Fibroblast of skin of left quadriceps (primary cell): ENCODE measurements at regions not wholly inside any gene's neighbourhood (a gene's known extent, or its start where the extent isn't known, plus 50 kb on each side); places are given as distances from the start of the nearest gene placed in this dataset.

Source experiments
- DNase-seq, 2 experiments: peaks; one replicate each; pipeline ENCODE4 v3.0.0-alpha.2; 2013; ENCODE audit warnings: low read depth in 2 of 2

DNA sequence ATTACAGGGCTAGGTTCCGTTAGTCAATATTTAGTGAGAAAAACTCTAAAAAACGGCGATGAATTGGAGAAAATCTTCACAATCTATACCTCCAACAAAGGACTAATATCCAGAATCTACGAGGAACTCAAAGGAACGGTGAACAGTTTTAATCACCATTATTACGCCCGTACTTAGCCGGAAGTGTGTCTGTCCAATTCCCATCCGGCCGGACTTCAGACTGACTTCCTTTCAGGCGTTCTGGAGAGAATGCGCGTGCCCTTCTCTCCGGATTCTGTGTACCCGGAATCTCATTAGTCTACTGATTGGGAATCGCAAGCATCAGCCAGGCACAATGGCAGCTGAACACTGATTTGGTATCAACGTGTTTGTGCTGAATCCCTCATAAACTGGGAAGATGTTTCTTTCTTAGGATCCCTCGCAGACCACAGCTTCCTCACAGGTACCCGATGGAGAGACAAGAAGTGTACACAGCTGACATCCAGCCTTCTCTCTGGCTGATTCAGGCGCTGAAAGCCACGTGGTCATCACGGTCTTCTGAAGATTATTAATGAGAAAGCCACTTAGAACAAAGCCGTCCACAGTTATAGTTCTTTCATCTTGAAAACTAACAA is 239.9 kb downstream of the ZNF516 start:
- DNase-seq = no peak

DNA sequence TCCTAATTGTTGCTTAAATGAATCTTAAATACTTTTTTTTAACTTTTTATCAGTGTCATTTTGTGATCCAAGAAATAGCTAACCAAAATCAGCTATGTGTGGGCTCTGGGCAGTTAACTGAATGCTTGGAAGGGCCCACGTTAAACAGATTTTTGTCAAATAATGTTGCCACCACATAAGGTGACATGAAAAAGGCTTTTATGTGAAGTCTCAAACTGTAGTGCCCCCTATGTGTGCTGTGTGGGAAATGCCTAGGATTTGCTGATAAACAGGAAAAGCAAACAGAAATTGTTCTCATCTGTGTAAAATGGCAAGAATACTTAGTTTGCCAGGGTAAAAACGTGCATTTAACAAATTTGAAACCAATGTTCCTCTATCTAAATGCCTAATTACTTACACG is 242.2 kb downstream of the ZNF516 start:
- DNase-seq = no peak

DNA sequence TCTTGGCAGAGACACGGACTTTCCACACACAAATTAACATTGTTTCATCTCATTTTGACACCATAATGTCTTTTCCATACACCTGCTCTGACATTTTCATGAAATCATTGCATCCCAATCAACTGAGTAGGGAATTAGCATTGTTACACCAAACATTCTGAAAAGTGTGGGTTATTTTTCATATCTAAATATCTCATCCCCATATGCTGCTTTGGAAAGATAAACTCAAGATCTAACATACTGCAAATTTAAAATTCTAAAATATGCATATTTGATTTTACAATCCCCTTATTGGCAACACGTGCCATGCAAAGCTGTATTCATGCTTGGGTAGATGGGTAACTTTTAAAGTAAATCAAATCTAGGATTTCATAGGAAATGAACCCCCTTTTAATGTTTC is 242.9 kb downstream of the ZNF516 start:
- no peak for DNase-seq

DNA sequence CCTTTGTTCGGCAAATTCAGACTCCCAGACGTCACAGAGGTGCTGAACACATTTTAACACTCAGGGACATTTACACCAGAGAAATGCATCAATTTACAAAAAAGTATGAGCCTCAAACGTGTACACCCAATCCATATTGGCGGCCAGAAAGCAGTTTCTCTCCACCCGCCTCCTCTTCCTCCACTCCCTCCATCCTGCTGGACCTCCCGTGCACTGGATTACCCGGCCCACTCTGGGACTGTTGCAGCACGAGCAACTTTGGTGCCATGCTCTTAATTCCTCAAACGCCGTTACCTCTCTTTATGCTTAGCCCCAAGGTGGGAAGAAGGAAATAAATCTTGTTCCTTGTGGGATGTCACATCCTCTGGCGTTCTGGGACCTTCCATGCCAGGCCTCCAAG is 243.4 kb downstream of the ZNF516 start:
- no peak for DNase-seq

DNA sequence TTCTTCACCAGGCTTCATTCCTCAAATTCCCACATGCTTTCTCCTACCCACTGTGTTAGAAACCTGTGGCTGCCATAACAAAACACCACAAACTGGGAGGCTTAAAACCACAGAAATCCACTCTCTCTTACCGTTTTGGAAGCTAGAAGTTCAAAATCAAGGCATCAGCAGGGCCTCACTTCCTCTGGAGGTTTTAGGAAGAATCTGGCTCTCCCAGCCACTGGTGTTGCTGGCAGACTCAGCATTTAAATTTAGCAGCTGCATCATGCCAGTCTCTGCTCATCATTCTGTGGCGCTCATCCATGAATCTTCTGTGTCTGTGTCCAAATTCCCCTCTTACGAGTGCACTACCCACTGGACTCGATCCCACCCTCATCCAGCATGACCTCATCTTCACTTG is 248.5 kb downstream of the ZNF516 start:
- no peak for DNase-seq

DNA sequence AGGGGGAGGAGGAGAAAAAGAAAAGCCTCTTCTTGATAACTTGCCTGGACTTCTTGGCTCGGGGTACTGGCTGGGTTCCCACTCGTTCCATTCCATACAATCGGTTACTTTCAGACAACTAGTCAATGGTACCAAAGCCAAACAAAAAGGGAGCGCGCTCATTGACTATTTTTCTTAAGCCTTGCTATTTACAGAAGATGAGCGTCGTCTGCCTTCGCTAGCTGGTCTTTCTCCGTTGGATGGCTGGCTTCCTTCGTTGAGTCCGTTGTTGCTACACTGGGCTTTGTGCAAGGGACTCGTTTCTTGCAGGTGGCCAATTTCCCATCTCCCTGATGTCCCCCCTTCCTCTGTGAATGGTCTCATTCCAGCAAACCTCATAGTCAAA is 260.4 kb downstream of the ZNF516 start:
- DNase-seq = no peak

DNA sequence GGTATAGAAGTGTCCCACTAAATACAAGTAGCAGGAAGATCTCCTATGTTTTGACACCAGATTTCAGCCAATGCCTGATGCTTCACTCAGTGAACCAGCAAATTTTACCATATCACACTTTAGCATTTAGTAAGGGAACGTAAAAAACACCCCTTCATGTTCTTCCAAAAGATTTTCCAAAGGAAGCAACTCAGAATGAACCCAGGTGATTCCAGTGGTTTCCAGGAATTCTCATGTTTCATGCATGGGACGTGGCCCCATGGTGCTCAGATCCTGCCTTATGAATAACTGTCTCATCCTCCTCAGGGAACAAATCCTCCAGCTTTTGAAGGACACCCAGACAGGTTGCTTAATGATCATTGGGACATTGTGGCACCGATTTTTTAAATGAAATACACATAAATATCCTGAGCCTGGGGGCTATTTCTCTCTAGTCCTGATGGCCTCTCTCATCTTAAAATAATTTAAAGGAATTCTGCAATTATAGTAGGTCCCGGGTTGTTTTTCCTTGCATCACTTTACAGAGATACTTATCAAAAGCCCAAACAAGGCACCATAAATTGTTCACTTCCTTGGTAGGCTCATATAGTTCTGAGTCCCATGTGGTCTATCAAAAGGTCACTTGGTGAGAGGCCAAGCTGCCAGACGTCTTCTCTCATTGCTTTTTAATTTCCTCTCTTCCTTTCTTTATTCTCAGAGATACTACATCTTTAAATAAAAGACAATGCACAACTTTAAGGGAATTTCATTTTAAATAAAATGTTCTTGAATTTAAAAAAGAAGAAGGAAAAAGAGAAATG is 261.0 kb downstream of the ZNF516 start:
- no peak for DNase-seq

DNA sequence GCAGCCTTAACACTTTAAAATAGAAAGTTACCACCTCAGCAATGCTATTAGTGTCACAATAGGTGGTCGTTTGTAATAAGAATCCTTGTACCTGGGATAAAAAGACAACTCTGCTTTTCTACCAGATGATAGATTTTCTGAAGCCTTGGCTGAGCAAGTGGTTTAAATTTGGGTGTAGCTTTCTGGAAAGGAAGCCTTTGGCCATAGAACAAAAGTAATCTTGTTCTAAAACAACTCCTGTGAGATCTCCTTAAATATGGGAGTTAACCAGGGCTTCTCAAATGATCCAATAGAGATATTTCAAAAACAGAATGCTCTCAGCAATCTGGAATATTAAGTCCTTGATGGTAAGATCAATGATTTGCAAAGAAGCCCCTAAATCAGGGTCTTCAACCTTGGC is 261.6 kb downstream of the ZNF516 start:
- no peak for DNase-seq

DNA sequence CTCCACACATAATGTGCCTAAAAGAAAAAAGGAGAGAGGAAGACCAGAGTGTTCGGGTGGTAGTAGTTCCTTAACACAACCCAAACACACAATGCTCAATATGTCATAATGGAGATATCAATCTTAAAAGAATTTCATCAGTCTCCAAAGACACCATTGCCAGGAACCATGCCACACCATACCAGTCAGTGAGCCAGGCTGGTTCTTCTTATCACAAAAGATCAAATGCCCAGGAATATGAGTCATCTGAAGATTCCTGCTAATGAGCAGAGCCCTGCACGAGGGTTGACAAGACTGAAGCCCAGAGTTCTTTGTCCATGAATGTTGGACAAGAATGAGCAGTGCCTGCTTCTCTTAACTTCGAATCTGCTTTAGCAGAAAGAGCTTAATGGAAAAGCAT is 262.3 kb downstream of the ZNF516 start:
- DNase-seq = no peak

DNA sequence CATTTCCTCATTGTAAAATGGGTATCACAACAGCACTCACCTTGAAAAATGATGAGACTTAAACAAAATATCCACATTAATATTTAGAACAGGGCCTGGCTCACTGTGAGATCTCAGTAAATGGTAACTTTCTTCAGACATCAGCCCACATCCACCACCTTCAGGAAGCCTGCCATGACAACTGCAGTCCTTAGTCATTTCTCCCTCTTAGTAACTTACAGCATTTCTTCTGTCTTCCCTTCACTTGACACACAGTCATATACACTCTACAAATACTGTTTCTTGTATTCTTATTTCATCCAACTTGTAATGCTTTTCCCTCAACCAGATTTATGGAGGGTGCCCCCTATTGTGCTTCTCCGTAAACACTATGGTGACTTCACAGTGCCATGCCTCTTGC is 263.0 kb downstream of the ZNF516 start:
- no peak for DNase-seq

DNA sequence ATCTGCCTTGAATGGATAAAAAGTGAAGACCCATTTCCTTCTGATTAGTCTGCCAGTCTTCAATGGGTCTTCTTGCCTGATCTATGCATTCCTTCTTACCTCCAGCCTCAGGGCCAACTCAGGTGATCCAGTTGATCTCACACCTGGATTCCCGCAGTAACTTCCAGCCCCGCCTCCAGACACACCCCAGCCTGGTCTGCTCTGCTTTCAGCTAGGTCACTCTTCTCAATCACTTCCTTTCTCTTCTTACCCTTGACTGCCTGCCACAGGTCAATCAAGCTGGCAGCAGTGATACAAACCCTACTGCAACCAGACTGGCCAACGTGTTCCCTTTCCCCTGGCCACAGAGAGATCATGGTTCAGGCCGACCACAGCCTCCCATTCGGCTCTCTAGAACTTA is 263.6 kb downstream of the ZNF516 start:
- no peak for DNase-seq

DNA sequence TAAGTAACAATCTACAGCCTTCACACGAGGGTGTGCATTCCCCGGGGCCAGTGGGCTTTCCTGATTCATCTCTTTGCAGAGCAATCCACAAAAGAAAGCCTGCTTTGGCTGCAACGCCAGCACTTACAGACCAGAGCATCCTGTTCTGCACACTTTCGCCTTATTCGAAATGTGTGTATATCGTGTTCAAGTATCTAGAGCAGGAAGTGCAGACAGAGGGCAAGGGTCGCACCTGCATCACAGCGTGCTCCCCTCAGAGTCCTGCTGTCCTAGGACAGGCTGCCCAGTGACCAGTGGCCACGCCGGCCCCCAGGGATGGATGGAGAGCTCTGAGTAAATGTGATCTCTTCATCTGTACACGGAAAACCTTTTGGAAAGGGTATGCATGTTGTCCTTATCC is 264.3 kb downstream of the ZNF516 start:
- DNase-seq = no peak

DNA sequence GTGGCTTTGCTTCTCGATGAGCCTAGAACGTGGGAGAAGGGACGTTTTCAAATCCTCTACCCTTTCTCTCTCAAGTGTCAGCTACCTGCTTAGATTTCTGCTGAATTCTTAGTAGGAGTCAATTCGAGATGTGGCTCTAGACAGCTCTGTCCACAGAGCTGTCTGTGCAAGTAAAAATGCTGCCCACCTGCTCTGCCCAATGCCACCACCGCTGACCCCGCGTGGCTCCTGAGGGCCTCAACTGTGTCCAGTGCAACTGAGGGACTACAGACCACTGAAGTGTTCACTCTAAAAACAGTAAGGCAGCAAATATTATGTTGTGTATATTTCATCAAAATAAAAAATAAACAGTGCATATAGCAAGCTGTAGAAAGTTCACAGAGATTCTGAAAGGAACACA is 266.3 kb downstream of the ZNF516 start:
- no peak for DNase-seq

DNA sequence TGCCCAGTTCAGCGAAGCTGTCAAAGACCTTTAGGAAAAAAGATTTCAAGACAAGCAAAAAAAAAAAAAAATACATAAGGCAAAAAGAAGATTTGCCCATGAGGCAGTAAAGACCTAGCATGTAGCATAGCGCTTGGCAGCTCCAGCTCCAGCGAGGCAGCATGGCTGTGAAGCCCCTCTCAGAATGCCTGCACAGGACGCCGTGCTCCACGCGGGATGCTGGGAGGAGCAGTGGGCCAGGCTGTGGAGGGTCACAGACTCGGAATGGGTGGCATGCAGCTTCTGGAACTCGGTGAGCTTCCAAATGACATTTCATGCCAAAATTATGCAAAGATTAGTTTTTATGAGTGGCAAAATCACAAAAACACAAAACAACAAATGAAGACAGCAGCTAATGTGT is 267.3 kb downstream of the ZNF516 start:
- no peak for DNase-seq

DNA sequence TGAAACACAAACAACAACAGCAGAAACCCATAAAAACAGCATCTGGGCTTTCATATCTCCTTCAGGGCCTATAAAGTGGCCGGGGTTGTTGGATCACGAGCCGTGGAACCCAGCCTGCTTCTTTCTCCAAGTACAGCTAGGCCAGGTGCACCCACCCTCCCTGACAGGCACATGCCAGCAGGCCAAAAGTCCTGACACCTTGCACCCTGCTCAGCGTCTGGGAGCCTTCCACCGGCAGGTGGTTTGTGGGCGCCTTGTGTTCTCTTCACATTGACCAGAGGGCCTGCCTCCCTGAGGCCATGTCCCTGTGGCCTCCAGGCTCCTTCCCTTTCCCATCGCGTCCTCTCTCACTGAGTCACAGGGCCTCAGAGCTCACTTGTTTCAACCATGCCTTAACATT is 271.6 kb downstream of the ZNF516 start:
- no peak for DNase-seq

DNA sequence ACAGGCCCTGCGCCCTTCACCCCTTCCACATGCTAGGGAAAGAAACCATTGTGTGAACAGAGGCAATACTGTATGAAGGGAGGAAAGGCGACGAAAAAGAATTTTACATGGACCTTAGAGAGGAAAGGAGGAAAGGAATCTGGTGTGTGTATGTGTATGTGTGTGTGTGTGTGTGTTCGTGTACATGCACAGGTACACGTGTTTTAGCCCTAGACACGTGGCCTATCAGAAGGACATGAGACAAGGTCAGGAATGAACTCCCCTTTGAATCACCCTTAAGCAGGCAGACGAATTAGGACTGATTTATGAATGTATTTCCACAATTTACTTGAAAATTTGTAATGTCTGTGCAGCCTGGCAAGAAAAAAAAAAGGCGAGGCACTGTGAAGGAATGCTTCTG is 276.0 kb downstream of the ZNF516 start:
- DNase-seq = no peak

DNA sequence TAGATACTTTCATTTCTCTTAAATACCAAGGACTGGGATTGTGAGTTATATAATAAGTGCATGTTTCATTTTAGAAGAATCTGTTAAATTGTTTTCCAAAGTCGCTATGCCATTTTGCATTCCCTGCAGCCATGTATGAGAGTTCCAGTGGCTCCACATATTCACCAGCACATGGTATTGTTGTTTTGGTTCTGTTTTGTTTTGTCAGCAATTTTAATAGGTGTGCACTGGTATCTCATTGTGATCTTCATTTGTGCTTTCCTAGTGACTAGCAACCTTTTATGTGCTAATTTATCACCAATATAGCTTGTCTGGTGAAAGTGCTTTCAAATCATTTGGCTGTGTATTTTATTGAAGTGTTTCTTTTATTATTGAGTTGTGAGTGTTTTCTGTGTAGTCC is 278.9 kb downstream of the ZNF516 start:
- DNase-seq = no peak

DNA sequence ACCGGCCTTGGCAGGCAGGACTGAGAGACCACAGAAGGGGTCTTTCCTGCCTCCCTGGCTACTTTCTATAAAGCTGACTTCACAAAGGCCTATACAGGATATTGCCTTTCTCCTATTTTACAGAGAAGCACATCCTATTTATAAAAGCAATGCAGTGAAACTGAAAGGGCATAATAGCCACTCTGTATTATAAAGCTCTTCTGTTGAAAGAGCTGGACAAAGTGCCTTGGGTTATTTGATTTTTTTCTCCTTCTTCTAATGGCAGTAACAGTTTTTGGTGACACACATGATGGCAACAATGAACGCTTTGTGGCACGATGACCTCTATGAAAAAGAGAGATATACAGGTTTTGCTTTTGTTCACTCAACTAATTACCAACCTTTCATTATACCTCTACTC is 281.1 kb downstream of the ZNF516 start:
- no peak for DNase-seq

DNA sequence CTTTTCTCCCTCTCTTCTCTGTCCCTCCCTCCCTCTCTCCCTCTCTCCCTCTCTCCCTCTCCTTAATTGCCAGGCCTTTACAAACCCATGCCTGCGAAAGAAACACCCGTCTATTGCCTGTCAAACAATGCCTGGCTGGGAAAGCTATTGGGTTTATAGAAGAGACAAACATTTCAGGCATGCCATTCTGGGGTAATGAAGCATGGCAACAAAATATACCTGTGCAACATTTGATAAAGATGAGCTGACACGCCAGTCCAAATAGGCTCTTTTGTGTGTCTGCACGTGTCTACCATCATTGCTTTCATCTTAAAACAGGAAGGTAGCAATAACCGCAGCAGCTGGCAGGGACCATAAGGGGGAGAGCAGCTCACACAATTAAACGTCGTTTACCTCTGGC is 282.1 kb downstream of the ZNF516 start:
- no peak for DNase-seq

DNA sequence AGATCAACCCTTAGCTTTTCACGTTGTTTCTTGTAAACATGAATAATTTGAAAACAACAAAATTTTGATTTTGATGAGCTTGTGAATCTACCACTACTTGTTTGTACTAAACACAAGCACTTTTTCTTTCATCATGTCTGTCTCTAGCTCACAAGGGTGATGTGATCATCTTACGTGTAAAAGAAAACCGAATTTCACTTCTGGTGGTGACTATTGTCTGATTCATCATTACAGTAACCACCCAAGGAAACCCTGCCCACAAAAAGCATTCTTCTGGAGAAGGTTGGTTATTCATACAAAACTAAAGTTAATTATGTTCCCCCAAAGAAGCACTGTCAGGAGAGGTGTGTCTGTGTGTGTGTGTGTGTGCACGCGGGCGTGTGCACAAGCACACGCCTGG is 285.4 kb downstream of the ZNF516 start:
- peak; percentile 34 to 44 for DNase-seq

DNA sequence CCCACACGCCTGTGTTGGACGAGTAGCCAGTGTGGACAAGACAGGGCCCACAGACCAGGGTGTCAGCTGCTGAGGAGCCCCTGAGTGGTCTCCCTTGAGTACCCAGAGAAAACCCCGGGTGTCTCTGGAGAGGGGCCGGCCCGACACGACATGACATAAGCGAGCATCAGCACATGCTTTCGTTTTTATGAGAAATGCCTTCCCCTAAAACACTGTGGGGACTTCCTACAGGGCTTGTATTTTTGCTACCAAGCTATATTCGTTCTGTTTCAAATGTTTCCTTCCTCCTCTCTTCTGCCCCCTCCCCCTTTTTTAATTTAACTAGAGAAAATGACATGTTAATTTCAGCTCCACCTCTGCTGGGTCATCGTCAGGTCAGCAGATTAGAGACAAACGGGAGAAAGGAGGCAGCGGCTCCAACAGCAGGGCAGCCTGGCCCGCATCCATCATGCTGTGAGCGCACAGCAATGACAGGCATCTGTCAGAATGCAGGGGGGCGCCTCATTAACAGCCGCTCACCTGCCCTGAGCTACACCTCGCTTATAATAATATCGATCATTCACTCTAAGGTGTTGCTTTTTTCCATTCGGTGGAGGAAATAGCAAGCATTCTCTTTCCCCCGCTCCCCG is 286.2 kb downstream of the ZNF516 start:
- no peak for DNase-seq

DNA sequence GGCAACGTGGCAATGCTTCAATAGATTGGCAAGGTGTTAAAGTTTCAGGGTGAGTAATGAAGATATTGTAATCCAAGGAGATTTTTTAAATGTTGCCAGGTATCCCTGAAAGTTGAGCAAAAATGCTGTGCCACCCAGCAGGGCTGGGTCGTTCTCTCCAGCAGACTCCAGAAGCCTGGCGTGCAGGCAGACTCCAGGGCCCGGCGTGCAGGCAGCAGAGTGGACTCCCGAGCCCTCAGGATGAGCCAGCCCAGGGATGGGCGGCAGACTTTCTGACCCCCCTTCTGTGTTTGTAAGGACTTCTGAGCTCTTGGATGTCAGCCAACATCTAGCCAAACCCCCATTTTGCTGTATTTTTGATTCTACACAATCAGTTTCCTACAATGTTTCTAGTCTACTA is 289.1 kb downstream of the ZNF516 start:
- DNase-seq = no peak

DNA sequence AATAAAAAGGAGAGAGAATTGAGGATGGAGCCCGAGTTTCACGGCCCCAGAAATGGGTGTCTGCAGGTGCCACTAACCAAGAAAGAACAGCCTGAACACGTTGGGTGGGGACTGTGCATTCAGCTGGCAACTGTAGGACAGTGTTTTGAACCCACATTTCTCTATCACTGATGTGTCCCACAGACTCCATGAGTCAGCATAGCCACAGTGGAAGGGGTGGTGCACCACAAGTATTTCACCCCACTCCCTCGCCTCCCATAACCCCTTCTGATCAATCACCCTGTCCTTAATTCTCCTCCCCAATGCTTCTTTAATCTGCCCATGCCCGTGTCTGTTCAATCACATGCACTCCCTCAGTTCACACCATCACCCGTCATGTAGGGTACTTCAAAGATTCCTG is 291.5 kb downstream of the ZNF516 start:
- no peak for DNase-seq
